Stimulated activated CD4-positive, alpha-beta T cell treated with anti-CD3 and anti-CD28 coated beads, Interleukin-15, amount 100 ng/mL, for 1 hour (primary cell): ENCODE measurements at regions not wholly inside any gene's neighbourhood (a gene's known extent, or its start where the extent isn't known, plus 50 kb on each side); places are given as distances from the start of the nearest gene placed in this dataset.

ENCODE experiments used
- DNase-seq, 2 donors: peaks; one replicate each; pipeline ENCODE4 v3.0.0-alpha.2; 2020; ENCODE audit warnings: low read depth in 1 of 2, low spot score in 1 of 2

DNA sequence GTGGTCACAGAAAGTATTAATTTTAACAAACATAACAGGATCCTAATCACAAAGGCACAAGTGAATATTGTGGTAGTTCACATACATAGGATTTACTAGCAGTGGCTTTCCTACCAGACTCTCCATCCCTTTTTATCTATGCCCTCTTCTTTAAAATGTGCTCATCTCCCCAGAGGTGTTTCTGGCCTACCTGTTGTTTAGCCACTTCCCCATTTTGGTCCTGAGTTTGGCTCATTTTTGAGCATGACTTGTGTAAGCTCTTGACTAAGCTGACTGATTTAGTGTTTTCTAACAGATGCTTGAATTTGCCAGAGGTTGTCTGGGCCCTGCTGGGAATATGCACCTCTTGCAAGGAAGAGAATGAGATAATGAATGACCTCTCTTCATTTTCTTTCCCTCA lies 517.7 kb upstream of the CLINT1 start:
- no peak for DNase-seq

DNA sequence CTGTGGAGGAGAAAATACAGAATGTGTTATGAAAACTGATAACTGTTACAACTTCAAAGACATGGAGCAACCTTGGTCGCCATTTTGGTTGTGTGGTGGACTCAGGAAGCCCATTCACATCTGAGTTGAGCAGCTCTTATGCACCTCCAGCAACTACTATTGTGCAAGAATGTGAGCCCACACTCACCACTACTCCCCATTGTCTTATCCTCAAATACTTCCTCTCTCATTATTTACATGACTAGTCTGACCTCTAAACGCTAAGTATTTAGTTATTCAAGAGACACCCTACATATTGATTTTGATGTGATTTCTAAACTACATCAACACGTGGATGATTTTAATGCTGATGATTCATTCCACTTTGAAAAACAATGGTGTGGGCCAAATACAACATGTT lies 516.6 kb upstream of the CLINT1 start:
- no peak for DNase-seq

DNA sequence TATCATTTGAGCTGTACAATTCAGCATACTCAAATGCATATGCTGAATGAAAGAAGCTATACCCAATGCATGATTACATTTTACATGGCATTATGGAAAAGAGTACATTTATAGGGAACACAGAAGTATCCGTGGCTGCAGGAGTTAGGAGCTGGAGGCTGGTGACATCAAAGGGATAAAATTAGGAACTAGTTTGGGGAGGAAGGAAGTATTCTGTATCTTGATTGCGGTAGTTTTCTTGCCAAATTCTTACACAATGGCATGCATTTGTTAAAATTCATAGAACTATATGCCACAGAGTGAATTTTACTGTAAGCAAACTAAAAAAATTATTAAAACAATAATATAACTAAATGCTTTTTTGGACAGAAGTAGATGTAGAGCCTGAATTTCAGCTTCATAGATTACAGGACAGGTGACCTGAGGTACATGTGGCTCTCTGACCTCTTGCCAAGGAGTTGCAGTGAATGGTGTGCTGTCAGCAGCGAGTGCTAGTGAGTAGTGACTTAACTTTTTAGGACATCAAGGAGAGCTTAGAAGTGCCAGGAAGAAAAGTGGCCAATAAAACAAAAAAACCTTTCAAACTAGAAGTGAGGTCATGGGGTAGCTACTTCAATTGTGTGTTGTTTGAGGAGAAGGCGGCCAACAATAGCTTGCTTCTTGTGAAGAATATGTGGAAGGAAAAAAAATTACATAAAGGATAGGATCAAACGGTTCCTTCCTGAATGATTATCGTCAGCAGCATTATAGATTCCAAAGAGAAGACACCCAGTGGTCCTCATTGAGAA lies 514.9 kb upstream of the CLINT1 start:
- no peak for DNase-seq

DNA sequence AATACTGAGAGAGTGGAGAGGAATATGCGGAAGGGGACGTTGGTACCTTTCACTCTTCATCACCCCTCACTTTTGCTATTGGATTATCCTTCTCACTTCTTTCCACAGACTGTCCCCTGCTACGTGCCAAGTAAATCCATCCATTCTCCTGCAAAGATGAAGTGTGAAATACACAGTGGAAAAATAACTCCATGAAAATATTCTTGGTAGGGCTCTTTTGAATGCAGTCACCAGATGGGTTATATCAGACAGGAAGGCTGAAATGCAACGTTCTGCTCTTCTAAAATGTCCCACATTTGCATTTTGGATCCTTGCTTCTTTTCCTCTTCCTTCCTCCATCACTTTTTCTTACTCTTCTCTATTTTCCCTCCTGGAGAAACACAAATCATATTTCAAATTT lies 510.3 kb upstream of the CLINT1 start:
- no peak for DNase-seq

DNA sequence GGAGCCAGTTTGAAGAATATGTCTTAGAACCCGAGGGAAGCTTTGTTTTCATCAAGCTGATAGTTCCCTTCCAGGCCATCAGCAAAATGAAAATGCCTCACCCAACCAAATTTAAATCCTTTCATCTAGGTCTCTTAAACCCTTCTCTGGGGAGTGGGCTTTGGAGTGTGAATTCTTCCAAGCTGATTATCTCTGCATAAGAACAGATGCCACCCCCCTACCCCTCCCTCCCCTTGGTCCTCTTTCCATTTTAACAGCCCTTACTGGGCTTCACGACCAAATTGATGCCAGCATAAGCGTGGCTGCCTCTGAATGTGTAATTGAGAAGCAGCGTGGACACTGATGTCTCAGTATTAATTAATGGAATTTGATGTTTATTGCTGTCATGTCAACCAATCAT lies 509.7 kb upstream of the CLINT1 start:
- DNase-seq, result no peak

DNA sequence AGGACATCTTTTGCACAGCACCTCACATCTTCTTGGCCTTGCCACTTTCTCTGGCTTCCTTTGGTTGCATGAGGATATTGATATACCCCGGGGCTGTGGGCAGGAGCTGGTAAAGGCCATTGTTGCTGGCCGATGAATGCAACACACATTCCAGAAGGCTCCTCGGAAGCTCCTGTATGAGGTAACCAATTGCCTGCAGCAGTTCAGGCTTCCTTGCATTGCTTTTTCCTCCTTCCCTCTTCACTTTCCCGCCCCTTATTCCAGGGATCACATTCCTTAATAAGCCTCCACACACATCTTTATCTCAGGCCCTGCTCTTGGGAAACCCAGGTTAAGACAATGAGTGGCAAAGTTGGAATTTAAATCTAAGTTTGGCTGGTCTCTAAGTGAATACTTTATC lies 505.4 kb upstream of the CLINT1 start:
- DNase-seq, result no peak

DNA sequence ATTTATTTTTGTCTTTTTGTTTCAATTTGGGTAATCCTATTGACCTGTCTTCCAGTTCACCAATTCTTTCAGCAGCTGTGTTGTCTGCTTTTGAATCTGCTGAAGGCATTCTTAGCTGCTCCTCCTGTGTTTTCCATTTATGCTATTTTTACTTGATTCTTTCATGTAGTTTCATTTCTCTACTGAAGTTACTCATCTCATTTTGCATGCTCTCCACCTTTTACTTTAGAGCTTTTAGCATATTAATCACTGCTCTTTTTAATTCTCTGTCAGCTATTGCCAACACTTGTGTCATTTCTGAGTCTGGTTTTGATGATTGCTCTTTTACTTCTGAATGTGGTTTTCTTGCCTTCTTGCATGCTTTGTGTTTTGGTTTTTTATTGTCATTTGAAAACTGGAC lies 496.0 kb upstream of the CLINT1 start:
- no peak for DNase-seq

DNA sequence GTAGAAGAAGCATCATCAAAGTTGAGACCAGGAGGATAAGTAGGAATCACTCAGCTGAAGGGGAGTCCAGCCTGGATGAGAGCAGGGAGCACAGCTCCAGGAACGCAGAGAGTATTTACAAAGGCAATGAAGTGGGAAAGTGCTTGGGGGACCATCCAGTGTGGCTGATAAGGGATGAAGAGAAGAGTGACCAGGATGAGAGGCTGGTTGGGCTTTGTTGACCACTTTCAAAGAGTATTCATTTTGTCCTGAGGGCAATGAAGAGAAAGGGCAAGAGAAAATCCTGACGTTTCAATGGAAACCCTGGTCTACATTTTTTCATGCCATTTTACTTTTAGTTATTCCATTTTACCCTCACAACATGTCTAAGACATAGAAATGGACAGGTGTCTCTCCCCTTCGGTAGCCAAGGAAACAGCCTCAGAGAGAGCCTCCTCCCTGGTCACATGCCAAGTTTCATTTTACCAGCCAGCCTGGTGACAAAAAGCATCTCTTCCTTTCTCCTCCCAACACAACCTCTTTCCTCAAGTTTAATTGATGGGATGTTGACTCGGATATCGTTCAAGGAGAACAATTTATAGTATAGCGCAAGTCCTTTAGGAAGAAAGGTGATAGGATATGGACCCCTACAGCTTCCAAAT lies 492.7 kb upstream of the CLINT1 start:
- no peak for DNase-seq

DNA sequence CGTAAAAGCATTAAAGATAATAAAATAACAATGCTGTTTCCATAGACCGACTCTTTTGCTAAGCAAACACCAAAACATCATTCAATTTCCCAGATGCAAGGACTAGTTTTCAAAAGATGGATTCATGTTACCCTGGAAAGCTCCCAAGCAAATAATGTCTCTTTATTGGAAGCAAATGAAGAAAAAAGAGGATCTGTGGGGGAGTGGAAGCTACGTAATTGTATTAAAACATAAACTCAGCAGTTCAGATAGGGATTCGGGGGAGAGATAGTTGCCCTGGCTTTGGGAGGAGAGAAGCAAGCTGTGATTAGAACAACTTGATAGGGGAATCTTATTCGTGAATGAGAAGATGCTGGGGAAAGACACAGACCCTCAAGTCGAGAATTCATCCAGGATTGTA lies 491.0 kb upstream of the CLINT1 start:
- no peak for DNase-seq

DNA sequence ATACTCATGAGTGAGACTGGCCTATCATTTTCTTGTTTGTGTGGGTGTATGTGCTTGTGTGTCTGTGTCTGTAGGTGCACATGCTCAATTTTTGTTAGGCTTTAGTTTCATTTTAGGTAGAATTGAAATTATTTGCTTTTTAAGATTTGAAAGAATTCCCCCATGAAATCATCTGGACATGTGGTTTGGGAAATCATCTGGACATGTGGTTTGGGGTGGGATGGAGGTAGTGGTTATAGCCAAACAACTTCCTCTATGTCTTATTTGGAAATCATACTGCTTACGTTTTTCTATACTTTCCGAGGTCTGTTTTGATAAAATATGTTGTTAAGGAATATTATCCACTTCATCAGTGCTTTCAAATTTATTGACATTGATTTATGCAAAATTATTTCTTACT lies 485.4 kb upstream of the CLINT1 start:
- no peak for DNase-seq

DNA sequence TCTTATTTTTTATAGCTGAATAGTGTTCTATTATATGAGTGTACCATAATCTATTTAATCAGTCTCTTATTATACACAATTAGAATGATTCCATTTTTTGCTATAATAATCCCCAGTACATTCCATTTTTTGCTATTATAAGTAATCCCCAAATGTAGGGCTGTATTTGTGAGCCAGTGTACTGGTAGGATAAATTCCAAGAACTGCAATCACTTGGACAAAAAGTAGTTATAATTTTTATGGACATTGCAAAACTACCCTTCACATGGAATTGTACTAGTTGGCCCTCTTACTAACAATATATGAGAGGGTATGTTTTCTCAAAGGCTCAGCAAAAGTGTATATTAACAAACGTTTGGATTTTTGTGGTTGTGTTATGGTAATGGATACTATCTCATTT lies 481.7 kb upstream of the CLINT1 start:
- no peak for DNase-seq

DNA sequence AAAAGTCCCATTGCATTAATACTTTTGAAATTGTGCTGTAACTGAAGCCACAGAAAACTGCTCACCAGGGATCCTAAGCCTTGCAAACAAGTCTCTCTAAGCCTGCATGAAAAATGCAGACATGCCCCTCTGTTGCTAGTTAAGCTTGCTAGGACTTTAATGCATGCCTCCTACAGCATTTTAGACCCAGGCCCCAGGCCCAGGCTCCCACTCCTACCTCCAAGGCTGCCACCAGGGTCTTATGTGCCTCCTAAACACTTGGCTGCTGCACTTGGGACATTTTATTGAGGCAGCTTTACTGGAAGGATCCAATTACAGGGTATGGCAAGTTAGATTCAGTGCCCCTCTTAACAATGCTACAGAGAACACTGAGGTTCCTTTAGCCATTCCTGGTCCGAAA lies 467.3 kb upstream of the CLINT1 start:
- DNase-seq, result no peak

DNA sequence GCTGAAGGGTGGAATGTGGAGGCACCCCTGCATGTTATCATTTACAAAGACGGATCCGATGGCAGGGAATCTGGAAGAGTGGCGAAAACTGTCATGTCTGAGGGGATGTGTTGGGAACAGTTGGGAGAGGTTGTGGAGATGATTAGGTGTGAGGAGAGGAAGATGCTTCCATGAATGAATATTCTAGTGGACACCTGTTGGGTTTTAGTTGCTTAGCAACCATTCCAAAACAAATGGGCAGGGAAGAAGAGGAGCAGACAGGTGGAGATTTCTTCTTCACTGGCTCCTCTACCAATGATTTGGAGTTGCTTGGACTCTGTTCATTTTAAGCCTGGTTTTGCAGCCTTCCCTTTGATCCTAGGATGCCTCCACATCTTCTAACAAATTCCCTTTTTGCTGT lies 465.3 kb upstream of the CLINT1 start:
- no peak for DNase-seq

DNA sequence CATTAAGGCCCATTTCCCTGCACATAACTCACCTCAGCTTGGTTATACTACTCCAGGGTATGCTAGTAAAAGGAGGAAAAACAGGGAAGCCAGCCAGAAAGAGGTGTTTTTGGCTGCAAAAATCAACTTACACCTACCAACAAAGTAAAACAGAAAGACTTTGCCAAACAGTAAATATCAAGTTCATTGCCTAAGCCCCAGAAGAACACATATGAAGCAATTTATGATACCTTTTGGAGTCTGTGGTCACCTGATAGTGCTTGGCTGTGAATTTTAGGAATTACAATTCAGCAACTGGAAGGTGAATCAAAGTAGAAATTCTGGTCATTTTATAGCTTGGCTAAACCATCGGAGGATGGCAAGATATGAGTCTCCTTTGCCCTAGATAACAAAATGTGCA lies 463.7 kb upstream of the CLINT1 start:
- DNase-seq, result no peak

DNA sequence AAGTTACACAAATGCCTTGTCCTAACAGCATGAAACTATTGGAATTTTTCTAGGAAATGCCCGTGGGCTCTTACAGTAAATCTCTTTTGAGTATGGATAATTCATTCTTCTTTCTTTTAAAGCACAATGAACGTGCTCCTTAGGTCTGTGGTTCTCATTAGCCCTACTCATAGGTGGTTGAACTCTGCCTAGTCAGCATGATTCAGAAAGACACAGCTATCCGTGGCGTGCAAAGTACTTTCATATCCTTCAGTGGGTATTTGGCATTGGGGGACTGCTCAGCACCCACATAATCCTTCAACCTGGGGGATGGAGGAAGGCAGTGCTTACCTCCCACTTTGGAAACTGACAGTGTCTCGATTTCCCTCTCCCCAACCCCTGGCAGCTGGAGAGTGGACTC lies 462.0 kb upstream of the CLINT1 start:
- no peak for DNase-seq

DNA sequence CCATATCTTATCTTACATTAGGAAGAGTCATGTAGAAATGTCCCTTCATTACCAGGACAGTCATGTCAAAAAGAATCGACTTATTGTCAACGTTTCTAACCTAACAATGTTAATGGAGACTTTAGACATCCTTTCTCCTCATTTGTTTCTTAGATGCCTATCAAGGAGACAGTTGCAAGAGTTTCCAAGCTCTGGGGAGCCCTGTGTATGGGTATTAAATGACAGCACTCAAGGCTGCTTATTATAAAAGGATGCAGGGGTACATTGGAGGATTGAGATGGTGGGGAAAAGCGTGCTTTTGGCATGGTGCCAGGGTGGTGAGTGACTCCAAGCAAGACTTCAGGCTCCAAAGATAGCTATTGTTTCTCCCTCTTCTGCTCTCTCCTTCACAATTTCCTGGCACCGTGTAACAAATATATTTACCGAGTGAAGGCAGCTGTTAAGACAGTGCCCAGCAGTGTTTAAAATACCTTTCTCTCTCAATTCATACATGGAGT lies 461.3 kb upstream of the CLINT1 start:
- DNase-seq, result no peak

DNA sequence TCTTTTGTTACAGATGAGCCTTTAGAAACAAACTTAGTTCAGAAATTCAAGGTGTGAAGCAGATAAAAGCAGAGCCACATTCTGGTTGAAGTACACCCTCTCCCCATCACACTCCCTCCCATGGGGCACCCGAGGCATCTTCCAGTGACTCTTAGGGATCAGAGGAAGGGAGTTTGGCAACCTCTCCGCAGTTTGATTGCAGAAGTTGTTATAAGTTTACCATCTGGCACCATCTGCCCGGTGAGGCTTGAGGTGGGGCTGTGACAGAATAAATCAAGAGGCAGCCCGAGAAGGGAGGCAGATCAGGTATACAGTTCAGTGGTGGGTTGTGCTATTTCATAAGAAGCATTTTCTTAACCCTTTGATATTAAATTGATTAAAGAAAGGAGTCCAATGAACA lies 458.6 kb upstream of the CLINT1 start:
- no peak for DNase-seq

DNA sequence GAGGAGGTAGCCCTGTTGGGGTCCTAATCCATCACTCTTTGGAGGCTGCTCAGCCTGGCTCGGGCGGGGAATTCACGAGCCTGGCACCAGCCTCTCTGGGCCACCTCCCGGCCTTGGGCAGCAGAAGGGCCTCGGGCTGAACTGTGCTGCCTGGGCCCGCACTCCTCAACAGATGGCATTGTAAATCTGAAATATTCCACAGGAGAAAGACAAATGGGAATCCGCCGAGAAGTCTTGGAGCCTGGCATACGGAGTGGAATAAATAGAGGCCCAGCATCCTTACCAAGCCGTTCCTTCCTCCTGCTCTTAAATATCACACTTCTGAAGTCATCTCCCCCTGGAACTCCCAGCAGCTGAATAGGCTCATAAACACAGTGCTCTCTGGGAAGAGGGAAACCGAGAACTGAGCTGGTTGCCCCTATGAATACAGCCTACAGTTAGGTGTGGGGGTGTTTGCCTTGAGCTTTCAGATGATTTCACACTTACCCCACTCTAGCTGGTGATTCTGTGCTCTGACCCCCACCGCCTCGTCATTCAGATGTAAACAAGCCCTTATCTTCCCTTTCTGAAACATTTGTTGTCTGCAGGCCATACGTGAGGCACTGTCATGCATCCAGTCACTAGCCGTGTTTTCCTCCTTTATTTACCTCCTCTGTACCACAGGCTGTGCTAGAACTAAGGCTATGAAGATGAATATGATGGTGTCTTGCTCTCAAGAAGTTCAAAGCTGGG lies 455.0 kb upstream of the CLINT1 start:
- no peak for DNase-seq

DNA sequence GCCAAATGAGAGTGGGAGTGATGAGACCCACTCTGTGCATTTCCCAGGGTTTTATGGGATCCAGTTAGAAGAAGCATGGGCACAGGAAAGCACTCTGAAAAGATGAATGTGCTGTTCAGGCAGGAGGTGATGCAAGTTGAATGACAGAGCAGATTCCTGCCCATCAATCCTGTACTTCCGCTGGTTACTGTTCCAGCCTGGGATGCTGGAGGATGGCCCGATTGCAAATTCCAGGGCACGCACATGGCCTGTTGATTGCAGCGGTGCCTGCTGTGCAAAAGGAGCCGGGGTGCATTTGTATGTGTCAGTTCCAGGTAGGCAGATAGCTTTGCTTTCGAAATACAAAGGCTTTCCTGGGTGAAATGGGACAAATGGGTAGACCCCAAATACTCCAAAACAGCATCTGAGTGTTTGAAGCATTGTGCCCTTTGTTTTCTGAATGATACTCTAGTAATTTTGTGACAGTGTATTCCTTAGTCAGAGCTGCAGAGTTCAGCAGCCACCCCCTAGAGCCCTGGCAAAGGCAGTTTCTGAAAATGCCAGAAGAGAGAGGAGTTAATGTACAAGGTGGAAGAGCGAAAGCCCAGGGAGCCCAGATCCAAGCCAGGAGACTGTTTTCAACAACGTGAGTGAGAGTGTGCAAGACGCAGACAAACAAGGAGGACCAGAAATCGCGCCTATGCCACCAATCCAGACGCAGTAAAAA lies 454.2 kb upstream of the CLINT1 start:
- DNase-seq, result no peak

DNA sequence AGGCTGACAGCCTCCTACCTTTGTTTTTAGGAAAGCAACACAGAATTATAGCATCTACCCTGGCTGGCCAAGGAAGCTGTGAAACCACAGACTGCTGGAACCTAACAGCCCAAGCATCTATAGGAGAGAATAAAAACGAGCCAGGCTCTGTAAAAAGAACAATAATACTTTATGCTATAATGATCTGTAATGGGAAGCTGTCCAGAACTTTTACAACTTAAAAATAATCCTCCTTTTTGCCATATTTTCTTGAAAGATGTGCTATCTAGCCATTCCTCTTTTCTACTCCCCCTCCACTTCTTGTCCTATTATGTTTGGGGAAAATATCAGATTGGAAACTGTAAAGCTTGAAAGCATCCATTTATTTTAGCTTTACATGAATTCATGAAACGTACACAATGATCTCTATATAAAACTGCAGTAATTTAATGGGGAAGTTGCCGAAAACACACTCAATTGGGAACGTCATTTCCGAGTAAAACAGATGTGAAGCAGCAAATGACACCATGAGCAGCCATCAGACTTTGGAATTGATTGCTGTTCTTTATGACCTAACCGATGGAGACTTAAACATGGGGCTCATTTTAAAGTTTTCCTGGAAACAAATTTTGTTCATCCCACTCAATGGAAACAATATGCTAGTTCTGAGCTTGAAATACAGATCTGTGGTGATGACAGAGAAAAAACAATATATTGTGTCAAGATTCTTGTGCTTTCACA lies 450.3 kb upstream of the CLINT1 start:
- no peak for DNase-seq

DNA sequence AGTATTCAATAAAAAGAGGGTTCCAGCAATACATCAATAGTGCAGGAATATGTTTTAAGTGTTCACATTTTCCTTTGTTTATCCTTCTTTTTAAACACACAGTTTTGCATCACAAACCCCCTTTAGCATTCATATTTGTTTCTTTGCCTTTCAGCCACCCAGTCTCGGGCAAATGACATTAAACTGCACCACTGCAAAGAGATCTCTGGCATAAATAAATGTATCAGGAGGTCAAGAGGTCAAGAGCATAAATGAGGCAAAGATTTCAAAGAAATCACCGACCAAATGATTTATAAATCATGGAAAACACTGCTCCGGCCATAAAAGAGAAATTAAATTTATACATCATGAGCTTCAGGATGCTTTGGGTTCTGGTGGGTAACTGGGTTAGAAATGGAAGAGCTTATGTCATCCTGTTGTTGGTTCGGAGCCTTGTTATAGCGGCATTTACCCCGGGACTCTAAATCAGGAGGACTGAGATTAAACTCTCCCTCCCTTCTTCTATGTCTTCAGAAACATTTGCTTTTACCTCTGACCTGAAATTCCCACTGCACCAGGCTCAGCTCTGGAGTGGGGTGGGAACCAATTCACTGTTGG lies 449.6 kb upstream of the CLINT1 start:
- DNase-seq, result no peak
